ENCODE measurements at regions not wholly inside any gene's neighbourhood (a gene's known extent, or its start where the extent isn't known, plus 50 kb on each side); places are given as distances from the start of the nearest gene placed in this dataset.

- Histone ChIP-seq H3K9me3 (ENCODE audit: insufficient read depth, low read depth, low read length) (no peaks in the 10 kb centered on the region), H4K20me1 (ENCODE audit: insufficient read depth, low read length) (no peaks in the 10 kb centered on the region), H3K9ac (ENCODE audit: low read length) (no peak overlapping the region), H3K4me2 (ENCODE audit: low read length) (no peak overlapping the region), H2AFZ (ENCODE audit: low read depth, low read length) (no peak overlapping the region), H3K4me3 (ENCODE audit: insufficient read depth, low read depth, low read length) (no peak overlapping the region), H3K36me3 (ENCODE audit: insufficient read depth, low read length) (no peaks in the 10 kb centered on the region), H3K27me3 (ENCODE audit: insufficient read depth, low read length) (peaks cover 3% of the 10 kb centered on the region), H3K4me1 (ENCODE audit: insufficient read depth, low read length) (no peaks in the 10 kb centered on the region), H3K27ac (ENCODE audit: low read depth, low read length) (no peak overlapping the region), H3K79me2 (ENCODE audit: insufficient read depth, low read length) (no peaks in the 10 kb centered on the region)
- peaks cover 6% of the 10 kb centered on the region for H3K9me3 Mint-ChIP-seq (ENCODE audit: unreplicated experiment)
- H3K27me3 Mint-ChIP-seq (ENCODE audit: low read depth, unreplicated experiment): peaks cover under 1% of the 10 kb centered on the region
- FAIRE-seq (no peak), DNase-seq (ENCODE audit: low read depth) (no peak)
- no peak overlapping the region for H3K27ac Mint-ChIP-seq (ENCODE audit: unreplicated experiment)
- TF ChIP-seq CTCF (IDR thresholded peaks at IDR 0.05; ENCODE audit: insufficient read depth, low read depth, low read length) (no peak), EZH2 (IDR thresholded peaks at IDR 0.05; ENCODE audit: insufficient read depth, low read length) (no peak)
- H3K36me3 Mint-ChIP-seq (ENCODE audit: low read depth, unreplicated experiment): no peaks in the 10 kb centered on the region
- H3K4me3 Mint-ChIP-seq (ENCODE audit: unreplicated experiment): no peak overlapping the region
- H3K4me1 Mint-ChIP-seq (ENCODE audit: low read depth, unreplicated experiment): peaks cover 52% of the 10 kb centered on the region
Observed at GRCh38 chr1:230503726-230504125, 77.6 kb upstream of the PGBD5 start.

- Mint-ChIP-seq H3K4me1 (ENCODE audit: low read depth, unreplicated experiment) (peaks cover 47% of the 10 kb centered on the region), H3K4me3 (ENCODE audit: unreplicated experiment) (no peak overlapping the region), H3K27me3 (ENCODE audit: low read depth, unreplicated experiment) (peaks cover 6% of the 10 kb centered on the region), H3K9me3 (ENCODE audit: unreplicated experiment) (peaks cover 7% of the 10 kb centered on the region), H3K27ac (ENCODE audit: unreplicated experiment) (no peak overlapping the region), H3K36me3 (ENCODE audit: low read depth, unreplicated experiment) (no peaks in the 10 kb centered on the region)
- FAIRE-seq (no peak), DNase-seq (ENCODE audit: low read depth) (no peak)
- Histone ChIP-seq H3K79me2 (ENCODE audit: insufficient read depth, low read length) (no peaks in the 10 kb centered on the region), H3K27ac (ENCODE audit: low read depth, low read length) (no peak overlapping the region), H3K4me2 (ENCODE audit: low read length) (no peak overlapping the region), H3K36me3 (ENCODE audit: insufficient read depth, low read length) (no peaks in the 10 kb centered on the region), H3K27me3 (ENCODE audit: insufficient read depth, low read length) (peaks cover 3% of the 10 kb centered on the region), H3K9ac (ENCODE audit: low read length) (no peak overlapping the region), H3K4me3 (ENCODE audit: insufficient read depth, low read depth, low read length) (no peak overlapping the region), H3K9me3 (ENCODE audit: insufficient read depth, low read depth, low read length) (no peaks in the 10 kb centered on the region), H4K20me1 (ENCODE audit: insufficient read depth, low read length) (no peaks in the 10 kb centered on the region), H2AFZ (ENCODE audit: low read depth, low read length) (no peak overlapping the region), H3K4me1 (ENCODE audit: insufficient read depth, low read length) (no peaks in the 10 kb centered on the region)
- TF ChIP-seq CTCF (IDR thresholded peaks at IDR 0.05; ENCODE audit: insufficient read depth, low read depth, low read length): no peak
- no peak for TF ChIP-seq EZH2 (IDR thresholded peaks at IDR 0.05; ENCODE audit: insufficient read depth, low read length)
Observed at GRCh38 chr1:230502996-230503395, 76.9 kb upstream of the PGBD5 start.

- Histone ChIP-seq H3K27me3 (ENCODE audit: insufficient read depth, low read length) (peaks cover 3% of the 10 kb centered on the region), H3K79me2 (ENCODE audit: insufficient read depth, low read length) (no peaks in the 10 kb centered on the region), H3K36me3 (ENCODE audit: insufficient read depth, low read length) (no peaks in the 10 kb centered on the region), H3K4me1 (ENCODE audit: insufficient read depth, low read length) (no peaks in the 10 kb centered on the region), H4K20me1 (ENCODE audit: insufficient read depth, low read length) (no peaks in the 10 kb centered on the region), H2AFZ (ENCODE audit: low read depth, low read length) (no peak overlapping the region), H3K27ac (ENCODE audit: low read depth, low read length) (no peak overlapping the region), H3K9me3 (ENCODE audit: insufficient read depth, low read depth, low read length) (no peaks in the 10 kb centered on the region), H3K9ac (ENCODE audit: low read length) (no peak overlapping the region), H3K4me2 (ENCODE audit: low read length) (no peak overlapping the region), H3K4me3 (ENCODE audit: insufficient read depth, low read depth, low read length) (no peak overlapping the region)
- Mint-ChIP-seq H3K4me3 (ENCODE audit: unreplicated experiment) (no peak overlapping the region), H3K9me3 (ENCODE audit: unreplicated experiment) (peaks cover 7% of the 10 kb centered on the region), H3K27ac (ENCODE audit: unreplicated experiment) (no peak overlapping the region), H3K36me3 (ENCODE audit: low read depth, unreplicated experiment) (no peaks in the 10 kb centered on the region), H3K27me3 (ENCODE audit: low read depth, unreplicated experiment) (peaks cover 10% of the 10 kb centered on the region), H3K4me1 (ENCODE audit: low read depth, unreplicated experiment) (peaks cover 40% of the 10 kb centered on the region)
- FAIRE-seq (no peak), DNase-seq (ENCODE audit: low read depth) (no peak)
- TF ChIP-seq CTCF (IDR thresholded peaks at IDR 0.05; ENCODE audit: insufficient read depth, low read depth, low read length) (no peak), EZH2 (IDR thresholded peaks at IDR 0.05; ENCODE audit: insufficient read depth, low read length) (no peak)
Observed at GRCh38 chr1:230502306-230502705, 76.2 kb upstream of the PGBD5 start.
